ENCODE measurements at regions not wholly inside any gene's neighbourhood (a gene's known extent, or its start where the extent isn't known, plus 50 kb on each side); places are given as distances from the start of the nearest gene placed in this dataset.
"Not testable (repeated sequence)": the region's sequence is repeated elsewhere in the genome, so short reads cannot be mapped to it uniquely, and the experiment has no call there.

DNA sequence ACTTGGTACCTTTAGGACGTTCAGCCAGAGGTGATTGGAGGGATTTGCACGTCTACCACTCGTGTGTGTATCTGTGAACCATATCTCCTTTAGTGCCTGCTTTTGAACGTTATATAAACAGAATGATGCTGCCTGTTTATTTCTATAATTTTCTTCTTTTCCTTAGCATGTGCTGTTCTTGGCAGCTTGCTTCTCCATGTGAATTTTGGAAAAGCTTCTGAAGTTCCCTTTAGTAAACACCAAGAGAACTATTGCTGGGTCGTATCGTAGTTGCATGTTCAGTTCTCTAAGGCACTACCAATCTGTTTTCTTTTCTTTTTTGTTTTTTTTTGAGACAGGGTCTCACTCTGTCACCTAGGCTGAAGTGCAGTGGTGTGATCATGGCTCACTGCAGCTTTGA, 73.8 kb upstream of the FANCC start:
- DNase-seq (ENCODE audit: low spot score) = not testable (repeated sequence)

DNA sequence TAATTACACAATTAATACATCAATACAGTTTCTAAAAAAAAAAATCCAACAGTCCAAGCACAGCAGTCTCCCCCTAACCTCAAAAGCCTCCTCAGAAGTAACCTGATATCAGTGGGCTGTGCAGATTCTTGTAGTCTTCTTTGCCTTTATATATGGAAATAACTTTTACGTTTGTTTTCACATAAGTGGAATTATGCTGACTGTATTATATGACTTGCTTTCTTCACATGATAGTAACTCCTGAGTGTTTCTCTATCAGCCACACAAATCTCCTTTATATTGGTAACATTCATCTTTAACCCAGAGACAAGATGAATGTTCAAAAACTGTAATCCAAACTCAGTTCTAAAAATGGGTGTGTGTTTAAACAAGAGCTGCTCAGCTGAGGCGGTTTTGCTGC, 71.9 kb upstream of the FANCC start:
- DNase-seq (ENCODE audit: low spot score) = no peak

DNA sequence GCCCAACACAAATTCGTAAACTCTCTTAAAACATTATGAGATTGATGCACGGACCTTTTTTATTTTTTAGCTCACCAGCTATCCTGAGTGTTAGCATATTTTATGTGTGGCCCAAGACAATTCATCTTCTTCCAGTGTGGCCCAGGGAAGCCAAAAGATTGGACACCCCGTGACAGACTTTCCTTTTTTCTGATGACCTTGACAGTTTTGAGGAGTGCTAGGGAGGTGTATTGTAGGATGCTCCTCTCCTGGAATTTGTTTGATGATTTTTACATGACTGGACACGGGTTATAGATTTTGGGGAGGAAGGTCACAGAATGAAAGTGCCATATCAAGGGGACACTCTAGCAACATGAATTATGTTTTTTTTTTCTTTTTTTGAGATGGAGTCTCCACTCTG, 69.3 kb upstream of the FANCC start:
- no peak for DNase-seq (ENCODE audit: low spot score)

DNA sequence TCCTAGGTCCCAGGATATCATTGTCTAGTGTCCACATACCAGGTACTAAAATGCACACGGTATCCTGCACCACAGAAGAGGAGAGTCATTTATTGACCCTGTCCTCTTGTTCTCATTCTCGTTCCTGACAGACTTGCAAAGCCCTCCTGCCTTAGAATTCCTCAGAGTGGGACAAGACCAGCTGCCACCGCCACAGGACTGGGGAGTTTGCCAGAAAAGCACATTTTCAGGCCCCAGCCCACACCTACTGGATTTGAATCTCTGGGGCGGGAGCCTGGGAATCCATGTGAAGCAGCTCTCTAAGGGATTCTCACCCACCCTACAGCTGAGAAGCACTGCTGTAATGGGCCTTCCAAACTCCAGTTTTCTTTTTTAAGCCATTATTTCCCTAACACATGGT, 68.0 kb upstream of the FANCC start:
- no peak for DNase-seq (ENCODE audit: low spot score)

DNA sequence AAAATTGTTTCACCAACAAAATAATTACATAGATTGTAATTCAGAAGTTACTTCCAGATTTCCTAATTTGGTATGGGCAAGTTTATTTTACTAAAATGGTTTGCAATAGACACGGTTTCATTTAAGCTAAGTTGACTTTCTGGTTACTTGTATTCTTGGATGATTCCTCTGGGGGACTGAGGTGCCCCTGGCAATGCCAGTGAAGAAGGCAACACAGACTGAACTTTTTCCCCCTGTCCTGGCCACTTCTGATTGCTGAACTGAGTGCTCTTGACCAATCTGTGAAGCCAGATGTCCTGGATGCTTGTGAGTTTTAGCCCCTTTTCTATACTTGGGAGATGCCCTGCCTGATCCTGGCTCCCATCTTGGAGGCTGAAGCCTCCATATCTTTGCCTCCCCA, 66.3 kb upstream of the FANCC start:
- DNase-seq (ENCODE audit: low spot score) = no peak

DNA sequence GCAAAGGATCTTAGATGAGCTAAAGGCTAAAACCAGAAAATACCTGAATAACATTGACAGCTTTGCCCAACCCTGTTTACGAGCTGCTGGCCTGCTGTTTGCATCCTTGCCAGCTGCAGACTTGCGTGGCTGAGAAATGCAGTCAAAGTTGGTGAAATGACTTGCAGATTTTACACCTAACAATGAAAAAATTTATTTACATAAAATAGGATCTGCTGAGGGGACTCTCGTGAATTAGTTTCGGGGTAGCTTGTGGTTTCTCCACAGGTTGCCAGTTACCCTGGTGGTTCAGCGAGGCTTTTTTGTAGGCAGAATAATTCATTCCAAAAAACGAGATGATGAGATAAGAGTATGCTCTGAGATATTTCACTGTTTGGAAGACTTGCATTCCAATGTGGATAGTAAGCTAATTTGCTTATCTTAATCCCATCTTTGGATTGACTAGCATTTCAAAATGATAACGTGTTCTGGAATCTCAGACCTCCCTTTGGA, 65.7 kb upstream of the FANCC start:
- no peak for DNase-seq (ENCODE audit: low spot score)

DNA sequence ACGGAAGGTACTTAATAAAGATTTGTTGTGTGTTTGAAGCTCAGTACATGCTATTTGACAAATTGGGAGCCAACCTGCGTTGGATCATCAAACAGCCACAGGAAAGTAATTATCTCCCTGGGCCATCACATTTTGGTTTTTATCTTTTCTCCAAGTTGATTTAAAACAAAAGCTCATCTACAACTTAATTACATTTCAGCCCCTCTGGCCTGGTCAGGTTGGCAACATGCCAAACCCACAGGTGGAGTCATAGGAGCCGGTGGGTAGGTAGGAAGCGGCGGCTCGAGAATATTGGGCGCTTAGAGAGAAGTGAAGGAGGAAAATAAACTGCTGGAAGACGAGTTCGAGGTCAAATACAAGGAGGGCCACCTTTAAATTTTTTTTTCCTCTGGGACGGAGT, 64.9 kb upstream of the FANCC start:
- peak; percentile 38 for DNase-seq (ENCODE audit: low spot score)

DNA sequence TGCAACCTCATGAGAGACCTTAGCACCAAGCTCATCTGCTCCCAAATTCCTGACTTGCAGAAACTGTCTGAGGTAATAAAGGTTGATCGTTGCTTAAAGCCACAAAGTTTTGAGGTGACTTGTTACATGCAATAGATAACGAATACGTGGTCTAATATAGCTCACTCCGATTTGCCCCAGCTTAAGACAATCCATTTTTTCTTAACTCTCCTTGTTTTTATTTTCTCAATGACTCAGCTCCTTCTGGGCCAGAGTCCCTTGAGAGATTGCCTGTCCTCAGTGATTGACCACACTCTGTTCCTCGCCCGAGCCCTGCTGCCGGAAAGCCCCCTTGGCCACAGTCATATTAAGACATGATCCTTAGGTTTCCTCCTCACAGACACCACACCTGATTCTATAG, 63.7 kb upstream of the FANCC start:
- DNase-seq (ENCODE audit: low spot score) = no peak

DNA sequence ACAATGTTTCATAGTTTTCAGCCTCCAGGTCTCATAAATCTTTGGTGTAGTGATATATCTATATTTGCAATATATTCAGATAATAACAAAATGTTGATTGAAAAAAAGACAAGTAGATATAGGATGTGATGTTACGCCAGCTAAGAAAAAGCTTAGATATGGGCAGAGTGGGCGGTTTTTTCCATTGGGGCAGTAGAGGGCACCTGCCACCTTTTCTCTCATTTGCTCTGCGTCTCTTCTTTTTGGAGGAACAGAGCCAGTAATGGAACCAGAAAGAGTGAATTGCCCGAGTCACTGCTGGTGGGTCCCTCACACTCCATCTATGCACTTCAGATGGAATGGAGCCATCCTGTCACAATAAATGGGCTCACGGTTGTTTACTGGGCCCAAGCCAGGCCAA, 62.1 kb upstream of the FANCC start:
- DNase-seq (ENCODE audit: low spot score) = no peak

DNA sequence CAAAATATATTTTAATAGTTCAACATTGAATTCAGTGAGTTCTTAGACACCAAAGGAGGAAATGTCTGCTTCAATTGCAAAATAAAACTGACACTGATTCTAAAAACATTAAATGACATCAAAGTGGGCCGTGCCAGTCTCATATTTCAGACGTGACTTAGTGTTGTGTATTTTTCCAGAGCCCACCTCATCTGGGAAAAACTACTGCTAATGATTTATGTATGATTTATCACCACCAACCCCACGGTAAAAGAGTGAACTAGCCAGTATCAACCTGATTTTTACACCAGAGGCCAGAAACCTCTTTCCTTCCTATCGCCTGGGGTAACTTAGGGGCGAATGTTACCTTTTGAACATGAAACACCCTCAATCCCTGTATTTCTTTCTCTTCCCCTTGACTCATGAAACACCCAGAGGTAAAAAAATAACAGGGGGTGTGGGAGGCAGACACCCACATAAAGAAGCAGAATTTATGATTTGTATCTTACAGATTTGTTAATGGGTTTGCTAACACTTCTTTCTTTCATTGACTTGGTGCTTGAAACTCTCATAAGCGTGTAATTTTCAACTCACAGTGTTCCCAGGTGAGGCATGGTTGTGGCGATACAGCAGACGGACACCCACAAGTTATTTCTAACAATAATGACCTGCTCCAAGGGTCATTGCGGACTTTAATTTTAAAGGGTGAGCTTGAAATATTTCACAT, 56.4 kb upstream of the FANCC start:
- DNase-seq (ENCODE audit: low spot score) = no peak

DNA sequence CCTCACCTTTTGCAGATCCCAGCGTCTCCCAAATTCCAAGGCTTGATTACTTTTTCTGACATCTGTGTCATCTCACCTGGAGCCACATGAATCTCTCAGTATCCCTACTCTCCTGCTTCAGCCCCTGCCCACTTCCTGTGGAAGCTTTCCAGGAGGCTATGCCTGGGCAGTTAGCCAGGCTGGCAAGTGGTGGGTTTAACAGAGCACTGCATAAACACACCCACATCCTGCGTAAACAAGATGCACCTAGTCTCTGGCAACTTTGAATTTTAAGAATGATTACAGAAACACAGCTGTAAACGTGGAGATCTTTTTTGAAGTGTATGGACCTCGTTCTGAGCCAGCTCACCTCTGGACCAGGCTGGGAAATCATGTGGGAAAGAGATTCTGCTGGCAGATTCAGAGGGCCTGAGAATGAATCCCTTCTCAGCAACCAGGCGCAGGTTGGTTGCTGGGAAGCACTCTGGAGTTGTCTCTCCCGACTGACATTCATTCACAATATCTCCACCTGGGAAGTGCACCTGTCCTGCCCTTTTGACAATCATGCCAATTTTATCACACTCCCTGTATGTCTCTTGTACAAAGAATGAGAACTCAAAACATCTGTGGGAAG, 55.7 kb upstream of the FANCC start:
- no peak for DNase-seq (ENCODE audit: low spot score)

DNA sequence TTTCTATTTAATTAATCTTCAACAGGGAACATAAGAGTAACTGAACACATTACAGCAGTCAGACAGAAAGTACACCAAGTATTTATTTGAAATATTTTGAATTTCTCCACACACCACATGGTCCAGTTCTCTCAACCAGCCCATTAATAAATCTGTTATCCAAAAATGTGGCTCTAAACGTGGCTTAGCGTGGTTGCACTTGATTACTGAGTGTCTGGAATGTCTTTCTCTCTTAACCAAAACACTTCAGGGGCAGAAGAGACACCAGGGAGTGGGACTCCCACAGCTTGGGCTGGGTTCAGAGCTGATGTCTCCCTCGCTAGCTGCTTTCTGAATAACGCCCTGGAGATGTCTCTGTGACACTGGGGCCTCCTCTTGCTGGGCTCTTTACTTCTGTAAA, 52.6 kb upstream of the FANCC start:
- no peak for DNase-seq (ENCODE audit: low spot score)

DNA sequence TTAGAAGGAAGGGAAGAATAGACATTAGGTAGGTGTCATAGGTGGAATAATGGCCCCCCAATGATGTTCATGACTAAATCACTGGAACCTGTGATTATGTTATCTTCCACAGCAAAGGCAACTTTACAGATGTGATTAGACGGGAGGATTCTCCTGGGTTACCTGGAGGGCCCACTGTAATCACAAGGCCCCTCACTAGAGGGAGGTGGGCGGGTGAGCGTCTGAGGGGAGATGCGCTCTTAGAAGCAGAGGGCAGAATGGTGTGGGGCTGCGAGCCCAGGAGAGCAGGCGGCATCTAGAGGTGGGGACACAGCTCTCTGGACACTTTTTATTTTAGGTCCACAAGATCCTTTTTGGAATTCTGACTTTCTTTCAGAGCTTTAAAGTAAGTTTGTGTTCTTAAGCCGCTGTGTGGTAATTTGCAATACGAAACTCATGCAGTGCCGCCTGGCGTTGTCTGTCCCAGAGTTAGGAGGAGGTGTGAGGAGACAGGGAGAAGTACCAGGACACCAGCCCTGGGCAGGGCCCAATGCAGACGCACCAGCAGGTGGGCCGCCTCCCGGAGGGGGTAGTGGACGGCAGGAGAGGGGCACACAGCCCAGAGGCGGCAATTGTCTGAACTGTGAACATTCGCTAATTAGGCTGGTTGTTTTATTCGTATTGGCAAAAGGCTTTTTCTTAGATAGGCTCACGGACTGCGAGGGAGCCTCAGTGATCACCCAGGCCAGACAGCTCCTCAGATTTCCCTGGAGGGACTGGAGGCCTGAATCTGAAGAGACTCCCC, 51.1 kb upstream of the FANCC start:
- DNase-seq (ENCODE audit: low spot score) = no peak
